HG03280 (cell line): ENCODE measurements at regions not wholly inside any gene's neighbourhood (a gene's known extent, or its start where the extent isn't known, plus 50 kb on each side); places are given as distances from the start of the nearest gene placed in this dataset.
"Not testable (repeated sequence)": the region's sequence is repeated elsewhere in the genome, so short reads cannot be mapped to it uniquely, and the experiment has no call there.

Source experiments
- ATAC-seq: cut with Tn5 transposase; IDR thresholded peaks from one replicate; pipeline ENCODE4 v1.9.1; 2021; ENCODE audit warnings: mild to moderate bottlenecking, moderate library complexity; ENCODE audit not compliant: unreplicated experiment

GRCh38 chr10:31186225-31187000 lies 132.6 kb upstream of the ZEB1 start:
- no peak for ATAC-seq

GRCh38 chr10:31187182-31187581 lies 131.8 kb upstream of the ZEB1 start:
- no peak for ATAC-seq

- ATAC-seq, result no peak
Measured at GRCh38 chr10:31187607-31188210, 131.3 kb upstream of the ZEB1 start.

GRCh38 chr10:31188792-31189406 lies 130.1 kb upstream of the ZEB1 start:
- ATAC-seq, result no peak

GRCh38 chr10:31190488-31190887 lies 128.5 kb upstream of the ZEB1 start:
- ATAC-seq, result no peak

- ATAC-seq, result no peak
Measured at GRCh38 chr10:31192475-31192874, 126.5 kb upstream of the ZEB1 start.

GRCh38 chr10:31194986-31195385 lies 124.0 kb upstream of the ZEB1 start:
- no peak for ATAC-seq

GRCh38 chr10:31197886-31198285 lies 121.1 kb upstream of the ZEB1 start:
- no peak for ATAC-seq

- no peak for ATAC-seq
Measured at GRCh38 chr10:31204090-31204489, 114.9 kb upstream of the ZEB1 start.

GRCh38 chr10:31207636-31208035 lies 111.4 kb upstream of the ZEB1 start:
- no peak for ATAC-seq

- ATAC-seq, result no peak
Measured at GRCh38 chr10:31209478-31209877, 109.5 kb upstream of the ZEB1 start.

- no peak for ATAC-seq
Measured at GRCh38 chr10:31210190-31210589, 108.8 kb upstream of the ZEB1 start.

- ATAC-seq, result no peak
Measured at GRCh38 chr10:31213959-31214358, 105.1 kb upstream of the ZEB1 start.

- no peak for ATAC-seq
Measured at GRCh38 chr10:31215052-31215451, 104.0 kb upstream of the ZEB1 start.

- ATAC-seq, result no peak
Measured at GRCh38 chr10:31219306-31219705, 99.7 kb upstream of the ZEB1 start.

GRCh38 chr10:31228780-31229179 lies 90.2 kb upstream of the ZEB1 start:
- ATAC-seq, result not testable (repeated sequence)

GRCh38 chr10:31239961-31240360 lies 79.1 kb upstream of the ZEB1 start:
- no peak for ATAC-seq

GRCh38 chr10:31242902-31243301 lies 76.1 kb upstream of the ZEB1 start:
- no peak for ATAC-seq

- ATAC-seq, result not testable (repeated sequence)
Measured at GRCh38 chr10:31251118-31251517, 67.9 kb upstream of the ZEB1 start.

- ATAC-seq, result no peak
Measured at GRCh38 chr10:31253237-31253636, 65.8 kb upstream of the ZEB1 start.

GRCh38 chr10:31261511-31262311 lies 57.3 kb upstream of the ZEB1 start:
- ATAC-seq, result no peak
